ENCODE measurements at regions not wholly inside any gene's neighbourhood (a gene's known extent, or its start where the extent isn't known, plus 50 kb on each side); places are given as distances from the start of the nearest gene placed in this dataset.

DNA sequence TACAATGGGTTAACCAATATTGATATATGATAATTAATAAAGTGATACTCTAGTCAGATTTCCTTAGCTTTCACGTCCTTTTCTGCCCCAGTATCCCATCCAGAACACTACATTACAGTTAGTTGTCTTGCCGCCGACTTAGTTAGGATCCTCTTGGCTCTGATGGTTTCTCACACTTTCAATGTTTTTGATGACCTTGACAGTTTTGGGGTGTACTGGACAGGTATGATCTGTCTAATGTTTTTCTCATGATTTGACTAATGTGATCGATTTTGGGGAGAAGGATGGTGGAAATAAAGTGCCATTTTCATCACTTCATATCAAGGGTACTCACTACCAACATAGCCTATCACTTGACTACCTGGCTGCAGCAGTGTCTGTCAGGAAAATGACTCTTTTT, 245.0 kb upstream of the TMC3 start:
- Histone ChIP-seq H3K79me2 (ENCODE audit: insufficient read depth, low read depth) (no peaks in the 10 kb centered on the region), H3K4me2 (no peak overlapping the region), H3K9ac (no peak overlapping the region), H4K20me1 (ENCODE audit: insufficient read depth) (no peaks in the 10 kb centered on the region), H3K27ac (no peak overlapping the region), H2AFZ (ENCODE audit: low read depth) (no peak overlapping the region), H3K4me1 (ENCODE audit: low read depth, poor library complexity, severe bottlenecking) (no peaks in the 10 kb centered on the region), H3K36me3 (ENCODE audit: insufficient read depth) (no peaks in the 10 kb centered on the region), H3K4me3 (IDR thresholded peaks at IDR 0.05; ENCODE audit: insufficient read depth, low read depth, low read length) (no peak overlapping the region), H3K27me3 (ENCODE audit: insufficient read depth, low read depth) (no peaks in the 10 kb centered on the region)
- TF ChIP-seq, protein P1, sequence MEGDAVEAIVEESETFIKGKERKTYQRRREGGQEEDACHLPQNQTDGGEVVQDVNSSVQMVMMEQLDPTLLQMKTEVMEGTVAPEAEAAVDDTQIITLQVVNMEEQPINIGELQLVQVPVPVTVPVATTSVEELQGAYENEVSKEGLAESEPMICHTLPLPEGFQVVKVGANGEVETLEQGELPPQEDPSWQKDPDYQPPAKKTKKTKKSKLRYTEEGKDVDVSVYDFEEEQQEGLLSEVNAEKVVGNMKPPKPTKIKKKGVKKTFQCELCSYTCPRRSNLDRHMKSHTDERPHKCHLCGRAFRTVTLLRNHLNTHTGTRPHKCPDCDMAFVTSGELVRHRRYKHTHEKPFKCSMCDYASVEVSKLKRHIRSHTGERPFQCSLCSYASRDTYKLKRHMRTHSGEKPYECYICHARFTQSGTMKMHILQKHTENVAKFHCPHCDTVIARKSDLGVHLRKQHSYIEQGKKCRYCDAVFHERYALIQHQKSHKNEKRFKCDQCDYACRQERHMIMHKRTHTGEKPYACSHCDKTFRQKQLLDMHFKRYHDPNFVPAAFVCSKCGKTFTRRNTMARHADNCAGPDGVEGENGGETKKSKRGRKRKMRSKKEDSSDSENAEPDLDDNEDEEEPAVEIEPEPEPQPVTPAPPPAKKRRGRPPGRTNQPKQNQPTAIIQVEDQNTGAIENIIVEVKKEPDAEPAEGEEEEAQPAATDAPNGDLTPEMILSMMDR (conservative IDR thresholded peaks at IDR 0.05; ENCODE audit: low read depth, low read length), result no peak

DNA sequence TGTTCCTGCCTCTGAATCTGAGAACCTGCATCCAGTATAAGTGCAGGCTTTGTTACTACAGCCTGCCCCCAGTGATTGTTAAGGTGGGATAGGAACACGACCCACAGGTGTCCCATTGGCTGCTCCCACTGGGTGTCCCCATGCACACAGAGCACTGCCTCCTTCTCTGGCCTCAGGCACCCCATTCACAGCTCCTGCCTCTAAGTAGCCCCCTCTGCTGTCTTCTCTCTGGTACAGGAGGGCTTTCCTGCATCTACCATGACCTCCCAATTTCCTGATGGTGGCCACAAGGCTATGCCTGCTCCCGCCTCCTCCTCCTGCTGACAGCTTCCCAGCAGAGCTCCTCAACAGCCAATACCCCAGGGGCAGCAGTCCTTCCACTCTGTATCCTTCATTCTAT, 238.6 kb upstream of the TMC3 start:
- H2AFZ ChIP-seq (ENCODE audit: low read depth), result no peak overlapping the region
- no peak overlapping the region for H3K9ac ChIP-seq
- TF ChIP-seq, protein P1 (conservative IDR thresholded peaks at IDR 0.05; ENCODE audit: low read depth, low read length), result no peak
- H3K4me1 ChIP-seq (ENCODE audit: low read depth, poor library complexity, severe bottlenecking), result no peaks in the 10 kb centered on the region
- no peaks in the 10 kb centered on the region for H3K79me2 ChIP-seq (ENCODE audit: insufficient read depth, low read depth)
- H3K36me3 ChIP-seq (ENCODE audit: insufficient read depth), result no peaks in the 10 kb centered on the region
- no peak overlapping the region for H3K4me2 ChIP-seq
- no peak overlapping the region for H3K27ac ChIP-seq
- no peaks in the 10 kb centered on the region for H4K20me1 ChIP-seq (ENCODE audit: insufficient read depth)
- H3K27me3 ChIP-seq (ENCODE audit: insufficient read depth, low read depth), result no peaks in the 10 kb centered on the region
- no peak overlapping the region for H3K4me3 ChIP-seq (IDR thresholded peaks at IDR 0.05; ENCODE audit: insufficient read depth, low read depth, low read length)

DNA sequence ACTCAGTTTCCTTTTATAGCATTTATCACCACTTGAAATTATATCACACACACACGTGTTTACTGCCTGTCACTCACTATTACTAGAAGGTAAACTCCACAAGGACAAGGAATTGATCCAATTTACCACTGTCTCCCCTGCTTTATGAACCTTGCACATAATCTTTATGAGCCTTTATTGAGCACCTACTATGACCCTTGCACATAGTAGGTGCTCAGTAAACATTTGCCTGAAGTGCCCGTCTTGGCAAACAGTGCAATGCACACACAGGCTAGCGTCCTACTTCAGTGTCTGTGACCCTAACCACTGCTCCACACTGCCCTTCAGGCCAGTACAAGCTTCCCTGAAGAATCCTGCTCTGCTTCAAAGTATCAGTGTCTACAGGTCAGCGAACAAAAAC, 237.7 kb upstream of the TMC3 start:
- Histone ChIP-seq H4K20me1 (ENCODE audit: insufficient read depth) (no peaks in the 10 kb centered on the region), H3K9ac (no peak overlapping the region), H3K79me2 (ENCODE audit: insufficient read depth, low read depth) (no peaks in the 10 kb centered on the region), H3K4me1 (ENCODE audit: low read depth, poor library complexity, severe bottlenecking) (no peaks in the 10 kb centered on the region), H3K27ac (no peak overlapping the region), H3K4me3 (IDR thresholded peaks at IDR 0.05; ENCODE audit: insufficient read depth, low read depth, low read length) (no peak overlapping the region), H3K36me3 (ENCODE audit: insufficient read depth) (no peaks in the 10 kb centered on the region), H3K4me2 (no peak overlapping the region), H2AFZ (ENCODE audit: low read depth) (no peak overlapping the region), H3K27me3 (ENCODE audit: insufficient read depth, low read depth) (no peaks in the 10 kb centered on the region)
- TF ChIP-seq, protein P1 (conservative IDR thresholded peaks at IDR 0.05; ENCODE audit: low read depth, low read length), result no peak

DNA sequence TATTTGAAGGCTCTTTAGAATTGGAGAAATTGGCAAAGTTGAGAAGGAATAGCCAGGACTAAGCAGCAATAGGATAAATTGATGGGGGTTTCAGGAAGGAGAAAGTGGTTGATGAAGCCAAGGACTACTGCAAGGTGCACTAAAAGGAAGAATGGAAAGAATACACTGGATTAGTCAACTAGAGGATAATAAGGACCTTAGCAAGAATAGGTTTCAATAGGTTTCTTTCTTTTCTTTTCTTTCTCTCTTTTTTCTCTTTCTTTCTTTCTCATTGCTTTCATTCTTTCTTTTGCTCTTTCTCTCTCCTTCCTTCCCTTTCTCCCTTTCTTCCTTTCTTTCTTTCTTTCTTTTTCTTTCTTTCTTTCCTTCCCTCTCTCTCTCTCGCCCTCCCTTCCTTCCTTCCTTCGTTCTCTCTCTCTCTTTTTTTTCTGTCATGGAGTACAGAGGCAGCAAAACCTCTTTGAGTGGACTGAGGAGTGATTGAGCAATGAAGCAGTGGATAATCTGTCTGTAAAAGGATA, 234.4 kb upstream of the TMC3 start:
- H3K9ac ChIP-seq, result no peak overlapping the region
- TF ChIP-seq, protein P1 (conservative IDR thresholded peaks at IDR 0.05; ENCODE audit: low read depth, low read length), result no peak
- no peak overlapping the region for H3K4me2 ChIP-seq
- H3K27me3 ChIP-seq (ENCODE audit: insufficient read depth, low read depth), result no peaks in the 10 kb centered on the region
- no peak overlapping the region for H3K27ac ChIP-seq
- H2AFZ ChIP-seq (ENCODE audit: low read depth), result no peak overlapping the region
- no peaks in the 10 kb centered on the region for H4K20me1 ChIP-seq (ENCODE audit: insufficient read depth)
- H3K4me1 ChIP-seq (ENCODE audit: low read depth, poor library complexity, severe bottlenecking), result no peaks in the 10 kb centered on the region
- H3K4me3 ChIP-seq (IDR thresholded peaks at IDR 0.05; ENCODE audit: insufficient read depth, low read depth, low read length), result no peak overlapping the region
- no peaks in the 10 kb centered on the region for H3K36me3 ChIP-seq (ENCODE audit: insufficient read depth)
- H3K79me2 ChIP-seq (ENCODE audit: insufficient read depth, low read depth), result no peaks in the 10 kb centered on the region

Measured in KMS-11 (cell line).